NCI-H2107 (cell line): ENCODE measurements at regions not wholly inside any gene's neighbourhood (a gene's known extent, or its start where the extent isn't known, plus 50 kb on each side); places are given as distances from the start of the nearest gene placed in this dataset.

Source experiments
- DNase-seq: peaks from one replicate; lab custom pipeline; 2025; lab: John Stamatoyannopoulos, UW

DNA sequence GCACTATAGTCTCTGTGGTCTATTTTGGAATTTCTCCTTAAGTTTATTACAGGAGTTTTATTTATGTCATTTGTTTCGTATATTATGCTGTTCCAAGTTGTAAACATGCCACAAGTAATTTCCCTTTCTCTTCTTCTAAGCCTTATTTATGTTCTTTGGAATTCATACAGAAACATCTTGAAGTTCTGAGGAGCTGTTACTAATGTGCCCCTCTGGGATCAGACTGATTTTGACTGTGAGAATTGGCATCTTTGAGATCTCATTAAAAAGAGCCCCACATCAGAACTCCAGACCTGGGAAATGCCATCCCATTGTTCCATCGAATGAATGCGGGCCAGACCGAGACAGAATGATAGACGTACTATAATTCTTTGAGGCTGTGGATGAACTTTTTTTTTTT lies 138.8 kb upstream of the CD180 start:
- DNase-seq = no peak

DNA sequence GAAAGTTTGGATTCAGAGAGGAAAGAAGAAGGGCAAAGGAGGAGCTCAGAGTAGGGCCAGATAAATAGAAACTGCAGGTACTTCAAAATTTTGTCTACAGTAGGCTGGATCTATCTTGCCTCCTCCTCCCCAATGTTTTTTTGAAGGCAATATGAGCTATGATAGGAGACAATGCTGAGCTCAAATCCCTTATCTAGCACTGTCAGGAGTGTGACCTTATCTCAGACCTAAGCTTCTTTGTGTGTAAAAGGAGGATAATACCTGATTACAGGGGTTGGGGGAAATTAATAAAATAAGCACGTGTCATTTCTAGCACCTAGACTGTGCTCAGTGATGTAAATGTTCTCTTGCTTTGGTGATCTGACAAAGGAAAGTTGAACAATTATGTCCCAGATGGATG lies 137.8 kb upstream of the CD180 start:
- DNase-seq = no peak

GRCh38 chr5:67333171-67333570 lies 136.6 kb upstream of the CD180 start:
- DNase-seq = no peak

- no peak for DNase-seq
Observed at GRCh38 chr5:67331296-67331925, 134.8 kb upstream of the CD180 start.

GRCh38 chr5:67319935-67320725 lies 123.5 kb upstream of the CD180 start:
- no peak for DNase-seq

DNA sequence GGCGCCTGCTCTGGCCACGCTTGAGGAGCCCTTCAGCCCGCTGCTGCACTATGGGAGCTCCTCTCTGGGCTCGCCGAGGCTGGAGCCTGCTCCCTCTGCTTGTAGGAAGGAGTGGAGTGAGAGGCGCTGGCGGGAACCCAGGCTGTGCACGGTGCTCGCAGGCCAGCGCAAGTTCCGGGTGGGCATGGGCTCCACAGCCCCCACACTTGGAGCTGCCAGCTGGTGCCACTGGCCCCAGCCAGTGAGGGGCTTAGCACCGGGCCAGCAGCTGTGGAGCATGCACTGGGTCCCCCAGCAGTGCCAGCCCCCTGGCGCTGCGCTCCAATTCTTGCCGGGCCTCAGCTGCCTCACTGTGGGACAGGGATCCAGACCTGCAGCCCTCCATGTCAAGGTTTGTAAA lies 122.1 kb upstream of the CD180 start:
- no peak for DNase-seq

- no peak for DNase-seq
Observed at GRCh38 chr5:67317603-67318002, 121.0 kb upstream of the CD180 start.

GRCh38 chr5:67316695-67317094 lies 120.1 kb upstream of the CD180 start:
- no peak for DNase-seq

- no peak for DNase-seq
Observed at GRCh38 chr5:67315082-67315989, 118.7 kb upstream of the CD180 start.

- DNase-seq = no peak
Observed at GRCh38 chr5:67311701-67312100, 115.1 kb upstream of the CD180 start.

DNA sequence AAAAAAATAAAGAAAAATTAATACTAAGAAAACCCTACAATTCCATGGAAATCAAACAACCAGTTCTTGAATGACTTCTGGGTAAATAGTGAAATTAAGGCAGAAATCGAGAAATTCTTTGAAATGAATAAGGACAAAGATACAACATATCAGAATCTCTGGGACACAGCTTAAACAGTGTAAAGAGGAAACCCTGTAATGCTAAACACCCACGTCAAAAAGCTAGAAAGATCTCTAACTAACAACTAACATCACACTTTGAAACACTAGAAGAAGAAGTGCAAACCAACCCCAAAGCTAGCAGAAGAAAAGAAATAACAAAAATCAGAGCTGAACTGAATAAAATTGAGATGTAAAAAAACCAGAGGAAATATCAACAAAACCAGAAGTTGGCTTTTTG lies 114.6 kb upstream of the CD180 start:
- DNase-seq = no peak

GRCh38 chr5:67310740-67311139 lies 114.1 kb upstream of the CD180 start:
- DNase-seq = no peak

- no peak for DNase-seq
Observed at GRCh38 chr5:67310169-67310568, 113.6 kb upstream of the CD180 start.

GRCh38 chr5:67308988-67309688 lies 112.5 kb upstream of the CD180 start:
- no peak for DNase-seq

DNA sequence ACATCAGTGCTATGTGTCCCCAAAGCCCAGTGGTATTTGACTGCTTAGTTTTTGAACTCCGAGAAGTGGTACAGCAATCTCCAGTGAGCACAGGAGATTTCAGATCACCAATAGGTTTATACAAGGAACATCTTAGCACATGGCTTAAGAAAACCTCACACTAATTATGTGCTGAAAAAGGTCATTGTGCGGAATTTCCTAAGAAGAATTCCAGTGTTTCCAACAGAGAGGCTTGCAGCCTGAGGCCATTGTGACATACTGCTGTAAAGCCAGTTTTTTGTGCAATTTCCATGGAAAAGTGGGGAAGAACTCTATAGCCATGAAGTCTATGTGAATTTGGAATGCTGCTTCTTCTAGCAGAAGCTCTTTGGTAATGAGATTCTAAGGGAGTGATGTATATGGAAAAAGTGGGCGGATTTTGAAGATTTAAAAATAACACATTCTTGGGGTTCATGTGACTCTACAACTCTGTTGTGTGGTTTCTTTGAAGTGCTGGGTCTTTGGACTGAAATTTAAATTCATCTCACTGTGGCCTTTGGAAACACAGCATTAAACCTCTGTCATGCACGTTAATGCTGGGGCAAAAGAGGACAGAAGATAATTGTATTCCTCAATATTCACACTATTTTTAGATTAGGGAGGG lies 110.5 kb upstream of the CD180 start:
- no peak for DNase-seq

DNA sequence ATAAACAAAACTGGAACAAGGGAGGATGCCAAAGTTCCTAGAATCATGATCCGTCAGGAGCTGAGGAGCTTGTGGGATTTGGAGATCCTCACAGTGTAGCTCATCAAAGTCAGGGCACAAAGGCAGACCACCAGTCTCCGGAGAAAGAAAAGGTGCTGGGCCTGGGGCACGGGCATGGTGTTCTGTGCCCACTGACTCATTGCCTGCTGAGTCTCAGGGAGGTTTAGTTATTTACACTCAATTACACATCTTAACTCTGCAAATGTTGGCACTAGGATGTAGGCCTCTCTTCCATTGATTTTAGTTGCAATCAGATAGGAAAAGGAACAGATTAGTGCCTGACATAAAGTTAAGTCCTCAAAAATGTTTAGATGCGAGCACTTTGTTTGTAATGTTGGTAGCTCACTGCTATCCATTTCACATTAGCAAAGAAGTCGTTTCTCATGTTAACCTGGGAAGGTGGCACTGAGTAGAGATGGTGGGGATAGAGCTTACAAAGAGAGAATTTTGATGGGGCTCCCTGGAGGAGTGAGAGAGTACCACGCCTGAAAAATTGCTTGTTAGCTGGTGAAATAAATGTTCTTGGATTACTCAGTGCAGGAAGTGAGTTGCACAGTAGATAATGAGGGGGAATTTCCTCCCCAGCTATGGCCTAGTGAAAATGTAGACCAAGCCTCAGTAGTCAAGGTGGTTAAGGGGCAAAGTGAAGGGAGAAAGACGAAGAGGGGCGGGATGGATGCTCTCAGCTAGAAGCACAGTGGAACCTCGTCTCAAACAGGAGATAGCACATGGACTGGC lies 109.5 kb upstream of the CD180 start:
- no peak for DNase-seq

DNA sequence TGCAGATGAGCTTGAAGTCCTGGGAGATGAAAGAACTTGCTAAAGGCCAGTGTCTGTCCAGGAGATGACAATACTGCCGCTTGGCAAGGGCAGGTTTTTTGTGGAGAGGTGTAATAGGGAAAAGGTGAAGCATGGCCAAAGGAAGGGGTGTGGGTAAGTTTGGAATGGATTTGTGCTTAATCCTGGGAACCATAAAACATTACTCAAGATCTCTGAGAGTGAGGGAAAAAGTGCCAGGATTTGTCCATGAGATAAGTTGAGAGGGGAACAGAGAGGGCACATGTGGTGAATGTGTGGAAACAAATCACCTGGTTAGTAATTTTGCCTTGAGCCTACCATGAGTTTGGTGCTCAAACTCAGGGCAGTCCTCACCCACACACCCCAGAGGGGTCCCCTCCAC lies 108.8 kb upstream of the CD180 start:
- no peak for DNase-seq

DNA sequence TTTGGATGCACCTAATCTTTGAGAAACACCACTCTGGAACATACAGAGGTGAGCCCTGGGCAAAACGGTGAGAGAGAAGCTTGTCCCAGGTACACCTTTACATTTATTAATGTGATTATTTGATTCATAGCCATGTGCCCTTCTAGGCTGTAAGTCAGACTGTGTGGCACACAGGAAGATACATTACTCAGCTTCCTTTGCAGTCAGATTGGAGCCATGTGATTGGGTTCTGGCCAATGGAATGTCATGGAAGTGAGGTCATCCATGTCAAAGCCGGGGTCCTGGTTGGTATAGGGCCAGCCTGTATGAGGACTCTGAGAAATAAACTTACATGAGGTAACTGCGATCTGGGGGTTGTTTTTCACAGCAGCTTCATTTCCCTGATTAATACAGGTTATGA lies 106.8 kb upstream of the CD180 start:
- DNase-seq = no peak

DNA sequence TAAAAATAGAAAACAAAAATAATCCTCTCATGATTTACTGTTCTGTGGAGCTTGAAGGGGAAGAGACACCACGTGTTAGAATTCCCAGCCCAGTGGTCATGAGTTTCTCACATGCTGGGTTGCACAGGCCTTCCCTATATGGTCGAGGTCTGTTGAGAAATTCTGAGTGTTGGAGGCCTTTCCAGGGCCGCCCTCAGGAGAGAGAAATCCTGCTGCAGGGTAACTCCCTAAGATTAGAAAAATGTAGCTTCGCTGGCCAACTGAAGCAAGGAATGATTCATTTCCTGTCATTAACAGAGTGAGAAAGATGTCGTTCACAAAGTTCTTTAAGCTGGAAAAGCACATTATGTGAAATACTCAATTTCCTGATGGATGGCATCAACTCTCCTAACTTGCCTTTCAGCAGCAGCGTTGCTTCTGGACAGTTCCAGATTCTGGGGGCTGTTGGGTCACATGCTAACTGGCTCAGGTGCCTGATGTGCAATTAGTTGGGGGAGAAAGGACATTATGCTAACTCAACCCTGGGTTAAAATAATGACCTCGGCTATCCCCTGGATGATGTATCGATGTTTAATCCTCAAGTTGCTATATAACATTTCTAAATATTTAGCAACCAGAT lies 104.8 kb upstream of the CD180 start:
- DNase-seq = no peak

DNA sequence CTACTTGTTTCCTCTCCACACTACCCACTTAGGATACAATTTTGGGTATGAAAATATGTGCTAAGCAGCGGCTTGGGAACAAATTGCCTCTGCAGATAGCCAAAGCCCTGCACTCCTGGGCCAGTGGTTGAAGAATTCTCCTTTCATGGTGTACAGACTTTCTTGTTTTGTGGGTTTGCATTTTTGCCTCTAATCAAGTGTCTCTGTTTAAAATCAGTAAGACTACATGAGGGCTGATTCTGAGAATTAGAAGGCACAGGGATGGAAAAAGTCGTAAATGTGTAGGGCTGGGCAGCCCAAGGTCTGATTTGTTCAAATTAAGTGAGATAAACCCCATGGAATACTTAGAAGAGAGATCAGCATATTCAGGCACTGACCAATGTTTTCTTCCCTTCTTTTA lies 103.7 kb upstream of the CD180 start:
- no peak for DNase-seq
